ENCODE measurements at regions not wholly inside any gene's neighbourhood (a gene's known extent, or its start where the extent isn't known, plus 50 kb on each side); places are given as distances from the start of the nearest gene placed in this dataset.
"Not testable (repeated sequence)": the region's sequence is repeated elsewhere in the genome, so short reads cannot be mapped to it uniquely, and the experiment has no call there.

- ATAC-seq = no peak
- no peak for DNase-seq
Measured at GRCh38 chr1:219726480-219727272, 113.8 kb upstream of the ZC3H11B start.

GRCh38 chr1:219724440-219724839 is 111.5 kb upstream of the ZC3H11B start:
- ATAC-seq (no peak), DNase-seq (no peak)

GRCh38 chr1:219717536-219717935 is 104.6 kb upstream of the ZC3H11B start:
- no peak for DNase-seq

GRCh38 chr1:219716611-219717114 is 103.8 kb upstream of the ZC3H11B start:
- ATAC-seq (no peak), DNase-seq (no peak)

More at GRCh38 chr1:219717536-219717935, 104.6 kb upstream of the ZC3H11B start:
- no peak for ATAC-seq

GRCh38 chr1:219713981-219714381 is 101.1 kb upstream of the ZC3H11B start:
- ATAC-seq = no peak
- DNase-seq = no peak

DNA sequence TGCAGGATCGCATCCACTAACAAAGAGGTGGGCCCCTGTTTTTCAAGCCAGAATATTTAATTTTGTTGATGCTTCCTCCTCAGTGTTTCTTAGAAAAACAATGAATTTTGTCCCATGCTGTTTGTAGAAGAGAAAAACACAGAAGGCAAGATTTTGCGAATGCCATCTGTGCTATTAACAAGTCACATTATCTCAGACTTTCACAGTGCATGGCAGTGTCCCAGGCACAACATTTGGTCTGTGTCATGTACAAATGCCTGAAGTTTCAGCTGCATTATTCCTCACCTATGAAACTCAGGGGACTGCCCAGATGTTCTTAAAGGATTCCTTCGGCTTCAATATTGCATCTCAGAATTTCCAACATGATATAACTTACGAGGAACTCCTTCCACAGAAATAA is 99.6 kb upstream of the ZC3H11B start:
- ATAC-seq (no peak), DNase-seq (no peak)

- DNase-seq (no peak), ATAC-seq (no peak)
Measured at GRCh38 chr1:219710529-219711194, 97.8 kb upstream of the ZC3H11B start.

DNA sequence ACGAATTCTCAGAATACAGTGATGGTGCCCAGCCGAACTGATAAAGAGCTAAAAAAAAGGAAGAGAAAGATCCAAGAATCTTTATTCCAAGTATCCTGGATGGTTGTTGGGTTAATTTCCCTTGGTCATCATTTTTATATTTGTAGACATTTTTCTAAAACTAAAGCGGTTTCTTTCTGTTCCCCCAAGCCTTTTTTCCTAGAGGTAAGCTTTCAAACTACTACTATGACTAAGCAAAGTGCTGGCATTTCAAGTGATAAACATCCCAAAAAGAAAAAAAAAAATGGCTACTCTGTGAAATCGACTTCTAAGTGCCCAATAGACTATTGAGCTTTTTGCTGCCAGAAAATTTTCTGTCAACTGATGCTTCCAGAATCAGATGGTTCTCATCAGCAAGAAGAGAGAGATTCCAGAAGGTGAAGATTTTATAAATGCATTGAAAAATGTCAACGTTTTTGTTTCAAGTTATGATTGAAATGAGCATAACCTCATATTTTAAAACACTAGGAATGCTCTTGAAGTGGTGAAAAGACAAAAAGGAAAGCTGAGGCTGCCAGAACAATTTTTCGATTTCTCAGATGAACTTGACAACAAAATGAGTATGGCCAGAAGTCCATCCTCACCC is 96.1 kb upstream of the ZC3H11B start:
- DNase-seq = no peak
- ATAC-seq = no peak

DNA sequence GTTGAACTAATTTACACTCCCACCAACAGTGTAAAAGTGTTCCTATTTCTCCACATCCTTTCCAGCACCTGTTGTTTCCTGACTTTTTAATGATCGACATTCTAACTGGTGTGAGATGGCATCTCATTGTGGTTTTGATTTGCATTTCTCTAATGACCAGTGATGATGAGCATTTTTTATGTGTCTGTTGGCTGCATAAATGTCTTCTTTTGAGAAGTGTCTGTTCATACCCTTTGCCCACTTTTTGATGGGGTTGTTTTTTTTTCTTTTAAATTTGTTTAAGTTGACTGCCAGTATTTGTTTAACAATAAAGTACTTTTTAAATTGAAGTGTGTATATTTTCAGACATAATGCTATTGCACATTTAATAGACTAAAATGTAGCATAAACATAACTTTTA is 95.0 kb upstream of the ZC3H11B start:
- DNase-seq, ATAC-seq: not testable (repeated sequence)

GRCh38 chr1:219704331-219704730 is 91.4 kb upstream of the ZC3H11B start:
- ATAC-seq, DNase-seq: not testable (repeated sequence)

GRCh38 chr1:219703368-219703639 is 90.4 kb upstream of the ZC3H11B start:
- ATAC-seq (no peak), DNase-seq (no peak)

GRCh38 chr1:219701476-219701875 is 88.6 kb upstream of the ZC3H11B start:
- no peak for ATAC-seq
- DNase-seq = no peak

DNA sequence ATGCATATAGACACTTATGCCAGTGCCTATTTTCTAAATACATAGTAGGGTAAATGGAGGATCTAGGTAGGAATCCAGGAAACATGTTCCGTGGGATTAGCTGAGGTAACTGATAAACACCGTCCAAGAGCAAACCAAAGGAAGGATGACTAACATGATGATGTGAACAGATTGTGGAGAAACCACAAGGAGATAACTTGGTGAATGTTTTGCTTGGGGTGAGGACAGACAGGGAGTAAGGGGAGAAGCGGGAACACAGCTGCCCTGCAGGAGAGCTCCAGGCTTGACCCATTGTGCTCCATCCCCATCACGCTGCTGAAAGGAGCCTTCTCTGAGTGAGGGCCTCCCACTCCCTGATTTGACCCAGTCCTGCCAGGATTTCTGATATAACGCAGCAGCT is 87.0 kb upstream of the ZC3H11B start:
- DNase-seq (no peak), ATAC-seq (no peak)

DNA sequence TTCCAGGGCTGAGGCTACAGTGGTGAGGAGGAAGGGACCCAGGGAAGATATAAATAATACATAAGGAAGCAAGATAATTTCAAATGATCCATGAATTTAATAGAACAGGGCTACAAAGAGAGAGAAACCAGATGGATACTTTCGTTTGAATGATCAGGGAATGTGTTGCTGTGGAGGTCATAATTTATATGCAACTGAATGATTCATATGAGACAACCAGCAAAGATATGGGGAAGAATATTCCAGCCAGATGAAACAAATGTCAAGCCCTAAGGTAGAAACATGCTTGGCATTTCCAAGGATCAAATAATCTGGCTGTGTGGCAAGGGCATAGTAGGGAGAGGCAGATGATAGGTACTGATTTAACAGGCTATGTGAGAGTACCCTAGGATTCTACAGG is 84.8 kb upstream of the ZC3H11B start:
- no peak for DNase-seq
- no peak for ATAC-seq

DNA sequence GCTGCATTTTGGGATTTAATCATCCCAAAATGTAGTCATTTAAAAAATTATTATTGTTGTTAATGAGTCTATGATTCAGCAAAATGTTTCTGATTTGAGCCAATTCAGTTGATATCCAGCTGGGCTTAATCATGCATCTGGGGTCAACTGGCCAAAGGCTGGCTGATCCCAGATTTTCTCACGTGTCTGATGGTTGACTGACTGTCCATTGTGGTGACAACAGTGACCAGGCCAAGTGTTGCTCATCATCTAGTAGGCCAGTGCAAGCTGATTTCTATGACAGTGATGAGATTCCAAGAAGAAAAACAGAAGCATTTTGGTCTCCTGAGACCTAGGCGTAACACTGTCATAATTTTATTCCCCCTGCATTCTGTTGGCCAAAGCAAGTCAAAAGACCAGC is 80.1 kb upstream of the ZC3H11B start:
- DNase-seq (no peak), ATAC-seq (no peak)

- ATAC-seq (no peak), DNase-seq (no peak)
Measured at GRCh38 chr1:219689774-219690173, 76.9 kb upstream of the ZC3H11B start.

- ATAC-seq (no peak), DNase-seq (no peak)
Measured at GRCh38 chr1:219687779-219688178, 74.9 kb upstream of the ZC3H11B start.

GRCh38 chr1:219686171-219686570 is 73.3 kb upstream of the ZC3H11B start:
- no peak for ATAC-seq
- DNase-seq = no peak

GRCh38 chr1:219682788-219683187 is 69.9 kb upstream of the ZC3H11B start:
- DNase-seq = no peak
- no peak for ATAC-seq

GRCh38 chr1:219681876-219682275 is 69.0 kb upstream of the ZC3H11B start:
- no peak for DNase-seq
- ATAC-seq = no peak

DNA sequence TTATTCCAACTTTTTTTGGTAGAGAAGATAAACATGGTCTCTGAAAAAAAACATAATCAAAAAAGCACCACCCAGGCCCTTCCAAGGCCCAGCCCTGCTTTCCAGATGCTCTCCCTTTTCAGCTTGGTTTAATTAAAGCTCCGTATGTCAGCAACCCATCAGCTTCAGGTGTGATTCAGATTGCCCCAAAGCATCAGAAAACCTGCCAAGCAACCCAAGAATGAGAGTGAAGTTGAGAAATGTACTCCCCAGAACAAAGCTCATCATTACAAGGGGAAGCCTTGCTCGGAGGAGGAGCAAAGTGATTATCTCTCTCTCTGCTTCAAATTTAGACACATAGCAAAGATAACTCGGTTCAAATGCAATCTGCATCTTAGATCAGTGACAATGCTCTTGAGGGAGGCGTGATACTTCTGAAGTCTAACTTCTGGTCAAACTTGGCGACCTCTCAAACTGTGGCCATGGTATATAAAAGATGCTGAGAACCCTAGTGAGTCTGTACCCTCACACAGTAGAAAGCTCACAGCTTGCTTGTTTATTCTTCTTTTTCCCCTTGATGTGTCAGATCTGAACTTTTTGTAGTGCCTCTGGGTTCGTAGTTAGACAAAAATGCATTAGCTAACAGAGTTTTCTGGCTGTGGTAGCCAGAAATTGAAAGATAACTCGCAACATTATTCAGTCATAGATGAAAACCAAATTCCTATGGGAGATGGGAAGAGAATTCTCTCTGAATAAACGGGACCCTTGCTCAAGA is 63.3 kb upstream of the ZC3H11B start:
- ATAC-seq (no peak), DNase-seq (no peak)

DNA sequence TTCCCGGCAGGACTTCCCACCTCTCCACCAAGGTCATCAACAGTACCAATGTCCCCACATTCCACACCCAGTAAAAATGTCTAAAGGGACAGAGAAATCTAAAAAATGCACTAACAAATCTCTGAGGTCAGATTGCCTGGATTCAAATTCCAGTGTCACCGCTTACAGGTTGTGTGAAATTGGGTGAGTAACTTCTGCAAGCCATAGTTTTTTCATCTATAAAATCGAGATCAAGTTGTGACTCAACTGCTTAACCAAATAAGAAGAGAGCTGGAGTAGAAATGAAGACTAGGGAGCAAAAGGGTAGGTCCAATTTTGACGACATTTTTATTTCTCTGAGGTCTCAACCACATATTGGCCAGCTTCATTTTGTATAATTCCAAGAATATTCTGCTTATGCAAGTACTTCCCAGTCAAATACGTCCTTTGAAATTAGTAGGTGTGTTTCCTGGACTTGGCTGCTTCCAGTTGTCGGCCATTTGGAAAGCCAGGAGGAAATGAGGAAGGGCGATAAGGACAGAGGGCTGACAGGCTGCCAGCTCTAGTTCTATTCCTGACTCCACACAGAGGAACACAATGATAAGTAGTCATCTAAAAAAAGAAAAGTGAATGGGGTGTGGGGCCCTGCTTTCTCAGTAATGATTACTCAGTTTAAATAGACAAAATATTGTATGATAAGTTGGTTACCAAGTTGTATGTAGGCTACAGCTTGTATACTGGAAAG is 57.7 kb upstream of the ZC3H11B start:
- DNase-seq (no peak), ATAC-seq (no peak)

Data from stimulated activated naive CD8-positive, alpha-beta T cell treated with anti-CD3 and anti-CD28 coated beads, Interleukin-15, Interleukin-2, amounts not matched to agents 100 U/mL and 50 U/mL, for 24 hours (primary cell).